ENCODE measurements at regions not wholly inside any gene's neighbourhood (a gene's known extent, or its start where the extent isn't known, plus 50 kb on each side); places are given as distances from the start of the nearest gene placed in this dataset.

- no peak for TF ChIP-seq CTCF (IDR thresholded peaks at IDR 0.05)
- Mint-ChIP-seq H3K4me3 (no peak overlapping the region), H3K4me1 (no peaks in the 10 kb centered on the region), H3K9me3 (peaks cover 5% of the 10 kb centered on the region), H3K36me3 (ENCODE audit: low read depth) (no peaks in the 10 kb centered on the region), H3K27me3 (no peaks in the 10 kb centered on the region), H3K27ac (no peak overlapping the region)
- CTCF ChIA-PET = no interaction called here
- DNase-seq (no peak), ATAC-seq (ENCODE audit: low read depth) (no peak)
- POLR2A ChIA-PET = no interaction called here
- intact Hi-C loops (cut with micrococcal nuclease) = no loop called here
Observed at GRCh38 chr13:90154311-90154960, 1193.1 kb upstream of the MIR17HG start.

GRCh38 chr13:90156390-90156789, 1191.1 kb upstream of the MIR17HG start:
- H3K36me3 Mint-ChIP-seq (ENCODE audit: low read depth) = no peaks in the 10 kb centered on the region
- H3K27me3 Mint-ChIP-seq = no peaks in the 10 kb centered on the region
- TF ChIP-seq CTCF (IDR thresholded peaks at IDR 0.05) = no peak
- ATAC-seq (ENCODE audit: low read depth) (no peak), DNase-seq (no peak)
- CTCF ChIA-PET = no interaction called here
- no peaks in the 10 kb centered on the region for H3K4me1 Mint-ChIP-seq
- H3K9me3 Mint-ChIP-seq = peaks cover 4% of the 10 kb centered on the region
- no peak overlapping the region for H3K27ac Mint-ChIP-seq
- POLR2A ChIA-PET = no interaction called here
- no peak overlapping the region for H3K4me3 Mint-ChIP-seq
- intact Hi-C loops (cut with micrococcal nuclease) = no loop called here

GRCh38 chr13:90168953-90169352, 1178.5 kb upstream of the MIR17HG start:
- H3K4me1 Mint-ChIP-seq = no peaks in the 10 kb centered on the region
- no peak overlapping the region for H3K4me3 Mint-ChIP-seq
- DNase-seq (no peak), ATAC-seq (ENCODE audit: low read depth) (no peak)
- H3K9me3 Mint-ChIP-seq = peaks cover 5% of the 10 kb centered on the region
- intact Hi-C loops (cut with micrococcal nuclease) = no loop called here
- H3K36me3 Mint-ChIP-seq (ENCODE audit: low read depth) = no peaks in the 10 kb centered on the region
- H3K27ac Mint-ChIP-seq = no peak overlapping the region
- POLR2A ChIA-PET = no interaction called here
- no peaks in the 10 kb centered on the region for H3K27me3 Mint-ChIP-seq
- CTCF ChIA-PET = no interaction called here
- TF ChIP-seq CTCF (IDR thresholded peaks at IDR 0.05) = no peak

- no peak overlapping the region for H3K27ac Mint-ChIP-seq
- intact Hi-C loops (cut with micrococcal nuclease) = no loop called here
- no peak overlapping the region for H3K4me3 Mint-ChIP-seq
- DNase-seq (no peak), ATAC-seq (ENCODE audit: low read depth) (no peak)
- H3K36me3 Mint-ChIP-seq (ENCODE audit: low read depth) = no peaks in the 10 kb centered on the region
- ChIA-PET CTCF (no interaction called here), POLR2A (no interaction called here)
- no peaks in the 10 kb centered on the region for H3K4me1 Mint-ChIP-seq
- no peaks in the 10 kb centered on the region for H3K27me3 Mint-ChIP-seq
- peaks cover 5% of the 10 kb centered on the region for H3K9me3 Mint-ChIP-seq
- no peak for TF ChIP-seq CTCF (IDR thresholded peaks at IDR 0.05)
Observed at GRCh38 chr13:90170208-90170607, 1177.3 kb upstream of the MIR17HG start.

GRCh38 chr13:90171649-90172048, 1175.8 kb upstream of the MIR17HG start:
- Mint-ChIP-seq H3K4me3 (no peak overlapping the region), H3K27ac (no peak overlapping the region), H3K27me3 (no peaks in the 10 kb centered on the region), H3K9me3 (peaks cover 7% of the 10 kb centered on the region), H3K4me1 (no peaks in the 10 kb centered on the region), H3K36me3 (ENCODE audit: low read depth) (no peaks in the 10 kb centered on the region)
- POLR2A ChIA-PET = no interaction called here
- ATAC-seq (ENCODE audit: low read depth) = no peak
- no peak for TF ChIP-seq CTCF (IDR thresholded peaks at IDR 0.05)
- CTCF ChIA-PET = no interaction called here
- intact Hi-C loops (cut with micrococcal nuclease) = no loop called here
- DNase-seq = no peak
